ENCODE measurements at regions not wholly inside any gene's neighbourhood (a gene's known extent, or its start where the extent isn't known, plus 50 kb on each side); places are given as distances from the start of the nearest gene placed in this dataset.
A peak's percentile ranks its signal among the peaks of the same experiment; 100 is the strongest.

DNA sequence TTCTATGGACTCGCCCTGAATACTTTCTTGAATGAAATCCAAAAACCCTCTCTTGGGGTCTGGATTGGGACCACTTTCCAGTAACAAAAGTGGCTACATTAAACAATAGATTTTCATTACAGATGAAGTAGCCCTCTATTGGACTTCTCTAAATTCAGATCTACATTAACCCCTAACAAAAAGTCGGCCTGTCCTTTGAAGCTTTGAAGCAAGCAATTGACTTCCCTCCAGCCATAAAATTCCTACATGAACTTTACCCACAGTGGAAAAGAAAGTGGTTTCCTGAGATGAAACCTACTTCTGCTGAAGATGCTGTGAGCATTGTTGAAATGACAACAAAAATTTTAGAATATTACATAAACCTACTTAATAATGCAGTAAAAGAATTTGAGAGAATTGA lies 967.1 kb upstream of the ROBO1 start:
- Histone ChIP-seq H3K4me3 (no peak overlapping the region), H3K27me3 (ENCODE audit: control insufficient read depth in 2 of 2, insufficient read depth in 2 of 2, low read length in 2 of 2) (no peaks in the 10 kb centered on the region), H3K9me3 (replicated peaks; ENCODE audit: control insufficient read depth, insufficient read depth, low read depth, low read length) (no peaks in the 10 kb centered on the region), H3K4me1 (replicated peaks in 1 of 2; ENCODE audit: control insufficient read depth in 2 of 2, insufficient read depth in 2 of 2, low read length in 2 of 2) (no peaks in the 10 kb centered on the region; a peak in 1 of 5 replicates), H2AFZ (ENCODE audit: low read depth, low read length) (no peak overlapping the region), H3K27ac (ENCODE audit: extremely low read depth, low read depth, low read length) (peak overlapping the region; percentile 56; the same call in 1 of the 3 replicates), H3K9me1 (ENCODE audit: control insufficient read depth, insufficient read depth, low read length) (no peaks in the 10 kb centered on the region), H3K9ac (ENCODE audit: insufficient read depth in 1 of 2, low read depth in 2 of 2, low read length in 2 of 2) (no peak overlapping the region), H3K79me2 (ENCODE audit: control insufficient read depth, insufficient read depth, low read length) (no peaks in the 10 kb centered on the region), H3K4me2 (ENCODE audit: insufficient read depth, low read length) (no peak overlapping the region), H3K36me3 (ENCODE audit: control insufficient read depth, insufficient read depth, low read length) (no peaks in the 10 kb centered on the region; the same call in 2 of the 3 replicates), H4K20me1 (replicated peaks; ENCODE audit: control insufficient read depth, insufficient read depth, low read length) (no peaks in the 10 kb centered on the region)
- intact Hi-C loops (cut with micrococcal nuclease) (no loop called here), in situ Hi-C loops (cut with MboI) (no loop called here)
- no peak for DNase-seq (ENCODE audit: extremely low read depth in 1 of 4, low spot score in 3 of 4)
- TF ChIP-seq JUND (IDR thresholded peaks at IDR 0.05; ENCODE audit: borderline replicate concordance, low read depth, low read length) (no peak), JUND (tag; IDR thresholded peaks at IDR 0.05; ENCODE audit: borderline replicate concordance, low read depth, low read length) (no peak), FOXA3 (CRISPR knock-in tag; conservative IDR thresholded peaks at IDR 0.05 in 1 of 2, IDR thresholded peaks at IDR 0.05 in 1 of 2) (no peak), ZNF507 (tag; conservative IDR thresholded peaks at IDR 0.05) (no peak), PML (IDR thresholded peaks at IDR 0.05; ENCODE audit: low read length) (no peak), MYNN (IDR thresholded peaks at IDR 0.05) (no peak), MYNN (CRISPR knock-in tag; IDR thresholded peaks at IDR 0.05) (no peak), CBX3 (IDR thresholded peaks at IDR 0.05; ENCODE audit: borderline replicate concordance in 1 of 2, low read length in 2 of 2) (no peak), MECOM (CRISPR knock-in tag; IDR thresholded peaks at IDR 0.05) (no peak), C11orf30 (IDR thresholded peaks at IDR 0.05; ENCODE audit: low read depth) (no peak), ZBTB1 (CRISPR knock-in tag; IDR thresholded peaks at IDR 0.05; ENCODE audit: borderline replicate concordance, low read depth) (no peak), GATAD2B (IDR thresholded peaks at IDR 0.05; ENCODE audit: borderline replicate concordance) (no peak), HEY1 (CRISPR knock-in tag; IDR thresholded peaks at IDR 0.05; ENCODE audit: borderline replicate concordance) (no peak), MAFF (IDR thresholded peaks at IDR 0.05; ENCODE audit: low read length) (no peak), CREB1 (IDR thresholded peaks at IDR 0.05) (no peak), CREB1 (CRISPR knock-in tag; IDR thresholded peaks at IDR 0.05) (no peak), HNRNPK (IDR thresholded peaks at IDR 0.05; ENCODE audit: low read depth, low read length, poor library complexity, severe bottlenecking) (no peak), MAFK (IDR thresholded peaks at IDR 0.05; ENCODE audit: low read length) (no peak)
- TF ChIP-seq, protein P1, sequence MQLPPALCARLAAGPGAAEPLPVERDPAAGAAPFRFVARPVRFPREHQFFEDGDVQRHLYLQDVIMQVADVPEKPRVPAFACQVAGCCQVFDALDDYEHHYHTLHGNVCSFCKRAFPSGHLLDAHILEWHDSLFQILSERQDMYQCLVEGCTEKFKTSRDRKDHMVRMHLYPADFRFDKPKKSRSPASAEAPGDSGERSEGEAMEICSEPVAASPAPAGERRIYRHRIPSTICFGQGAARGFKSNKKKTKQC (CRISPR knock-in tag; IDR thresholded peaks at IDR 0.05) = no peak
- no peak for FAIRE-seq
- BruUV-seq (replicated peaks) = no TSS peak
- ChIA-PET POLR2A (no interaction called here), CTCF (ENCODE audit: low intra/inter-chr PET ratio) (no interaction called here)
- ATAC-seq = no peak
- WGBS (ENCODE audit: insufficient coverage, low coverage, missing lambda C conversion rate) = 60% methylated on average over 1 of the region's 2 CpGs

Measured in K562 (cell line).